ENCODE measurements at regions not wholly inside any gene's neighbourhood (a gene's known extent, or its start where the extent isn't known, plus 50 kb on each side); places are given as distances from the start of the nearest gene placed in this dataset.

- no peak for DNase-seq (ENCODE audit: low read depth)
Measured at GRCh38 chr14:89629383-89629782, 212.3 kb upstream of the FOXN3 start.

- DNase-seq (ENCODE audit: low read depth): no peak
Measured at GRCh38 chr14:89628521-89628920, 211.5 kb upstream of the FOXN3 start.

GRCh38 chr14:89626233-89626806 lies 209.3 kb upstream of the FOXN3 start:
- DNase-seq (ENCODE audit: low read depth): no peak

- no peak for DNase-seq (ENCODE audit: low read depth)
Measured at GRCh38 chr14:89625731-89626232, 208.7 kb upstream of the FOXN3 start.

GRCh38 chr14:89625244-89625713 lies 208.2 kb upstream of the FOXN3 start:
- no peak for DNase-seq (ENCODE audit: low read depth)

- no peak for DNase-seq (ENCODE audit: low read depth)
Measured at GRCh38 chr14:89624500-89625156, 207.6 kb upstream of the FOXN3 start.

- no peak for DNase-seq (ENCODE audit: low read depth)
Measured at GRCh38 chr14:89621791-89622638, 205.0 kb upstream of the FOXN3 start.

GRCh38 chr14:89621009-89621421 lies 204.0 kb upstream of the FOXN3 start:
- DNase-seq (ENCODE audit: low read depth): peak; percentile 25

- DNase-seq (ENCODE audit: low read depth): no peak
Measured at GRCh38 chr14:89620436-89620835, 203.4 kb upstream of the FOXN3 start.

- DNase-seq (ENCODE audit: low read depth): no peak
Measured at GRCh38 chr14:89619596-89619995, 202.6 kb upstream of the FOXN3 start.

- peak; percentile 38 for DNase-seq (ENCODE audit: low read depth)
Measured at GRCh38 chr14:89618811-89619551, 201.9 kb upstream of the FOXN3 start.

GRCh38 chr14:89618330-89618708 lies 201.3 kb upstream of the FOXN3 start:
- no peak for DNase-seq (ENCODE audit: low read depth)

- DNase-seq (ENCODE audit: low read depth): no peak
Measured at GRCh38 chr14:89617481-89618329, 200.7 kb upstream of the FOXN3 start.

GRCh38 chr14:89616852-89617341 lies 199.9 kb upstream of the FOXN3 start:
- peak; percentile 21 for DNase-seq (ENCODE audit: low read depth)

- no peak for DNase-seq (ENCODE audit: low read depth)
Measured at GRCh38 chr14:89616425-89616824, 199.4 kb upstream of the FOXN3 start.

- no peak for DNase-seq (ENCODE audit: low read depth)
Measured at GRCh38 chr14:89615421-89615820, 198.4 kb upstream of the FOXN3 start.

GRCh38 chr14:89614009-89614691 lies 197.1 kb upstream of the FOXN3 start:
- DNase-seq (ENCODE audit: low read depth): no peak

- DNase-seq (ENCODE audit: low read depth): no peak
Measured at GRCh38 chr14:89613260-89614008, 196.4 kb upstream of the FOXN3 start.

GRCh38 chr14:89609500-89610100 lies 192.6 kb upstream of the FOXN3 start:
- no peak for DNase-seq (ENCODE audit: low read depth)

Data from T follicular helper cell (primary cell).